HG03135 (cell line): ENCODE measurements at regions not wholly inside any gene's neighbourhood (a gene's known extent, or its start where the extent isn't known, plus 50 kb on each side); places are given as distances from the start of the nearest gene placed in this dataset.

Experiments used
- ATAC-seq: cut with Tn5 transposase; IDR thresholded peaks from one replicate; pipeline ENCODE4 v1.9.1; 2021; ENCODE audit warnings: mild to moderate bottlenecking, moderate library complexity; ENCODE audit not compliant: unreplicated experiment

- no peak for ATAC-seq
These were observed 228.8 kb downstream of the SMARCA2 start for GRCh38 chr9:2243666-2244555.

- no peak for ATAC-seq
These were observed 232.2 kb downstream of the SMARCA2 start for GRCh38 chr9:2247340-2247739.

GRCh38 chr9:2248768-2249265 is 233.7 kb downstream of the SMARCA2 start:
- ATAC-seq: no peak

GRCh38 chr9:2253636-2254580 is 238.8 kb downstream of the SMARCA2 start:
- ATAC-seq: no peak

- no peak for ATAC-seq
These were observed 240.0 kb downstream of the SMARCA2 start for GRCh38 chr9:2255128-2255527.

- no peak for ATAC-seq
These were observed 242.2 kb downstream of the SMARCA2 start for GRCh38 chr9:2257248-2257929.

GRCh38 chr9:2260417-2261306 is 245.5 kb downstream of the SMARCA2 start:
- ATAC-seq: no peak

GRCh38 chr9:2261421-2262103 is 246.4 kb downstream of the SMARCA2 start:
- ATAC-seq: no peak

GRCh38 chr9:2262386-2263071 is 247.4 kb downstream of the SMARCA2 start:
- ATAC-seq: no peak

- no peak for ATAC-seq
These were observed 248.0 kb downstream of the SMARCA2 start for GRCh38 chr9:2263111-2263510.

GRCh38 chr9:2263665-2264064 is 248.5 kb downstream of the SMARCA2 start:
- no peak for ATAC-seq

- no peak for ATAC-seq
These were observed 248.9 kb downstream of the SMARCA2 start for GRCh38 chr9:2264081-2264480.

- no peak for ATAC-seq
These were observed 252.1 kb downstream of the SMARCA2 start for GRCh38 chr9:2267181-2267745.

- ATAC-seq: no peak
These were observed 254.6 kb downstream of the SMARCA2 start for GRCh38 chr9:2269778-2270177.

GRCh38 chr9:2270565-2270964 is 255.4 kb downstream of the SMARCA2 start:
- no peak for ATAC-seq

GRCh38 chr9:2271426-2271825 is 256.3 kb downstream of the SMARCA2 start:
- peak; percentile 60 for ATAC-seq

- no peak for ATAC-seq
These were observed 259.6 kb downstream of the SMARCA2 start for GRCh38 chr9:2274762-2275161.

- ATAC-seq: no peak
These were observed 261.1 kb downstream of the SMARCA2 start for GRCh38 chr9:2276296-2276695.
